Liver (tissue), 3 donors: ENCODE measurements at regions not wholly inside any gene's neighbourhood (a gene's known extent, or its start where the extent isn't known, plus 50 kb on each side); places are given as distances from the start of the nearest gene placed in this dataset.

Experiments used
- GABPA ChIP-seq, 2 donors: IDR thresholded peaks in 1 of 2; conservative IDR thresholded peaks in 1 of 2; 2 replicates each; pipeline ENCODE4 v1.6.1; 2016; ENCODE audit warnings: antibody characterized with exemption in 2 of 2, mild to moderate bottlenecking in 1 of 2, moderate library complexity in 1 of 2
- HNF4G ChIP-seq: IDR thresholded peaks from 2 replicates; pipeline ENCODE4 v1.6.1; 2016; ENCODE audit warnings: antibody characterized with exemption
- RAD21 ChIP-seq, 2 donors: IDR thresholded peaks; 2 replicates each; pipeline ENCODE4 v1.6.1; 2016; ENCODE audit warnings: antibody characterized with exemption in 2 of 2, mild to moderate bottlenecking in 2 of 2
- RXRA ChIP-seq, 2 donors: IDR thresholded peaks; 2 replicates each; pipeline ENCODE4 v1.6.1; 2017 to 2018; ENCODE audit warnings: antibody characterized with exemption in 2 of 2, mild to moderate bottlenecking in 1 of 2
- TAF1 ChIP-seq: conservative IDR thresholded peaks from 2 replicates; pipeline ENCODE4 v1.6.1; 2016; ENCODE audit warnings: antibody characterized with exemption, mild to moderate bottlenecking
- YY1 ChIP-seq: IDR thresholded peaks from 2 replicates; pipeline ENCODE4 v1.6.1; 2016; ENCODE audit warnings: antibody characterized with exemption, mild to moderate bottlenecking
- TF ChIP-seq, protein P1 (sequence below): fragments of 150-350 bp; IDR thresholded peaks from 2 replicates; pipeline ENCODE4 v1.5.1; 2017; ENCODE audit warnings: improper control_type of control experiment, low read depth, low read length; ENCODE audit not compliant: missing input control
- TF ChIP-seq, protein P2 (sequence below): IDR thresholded peaks from 2 replicates; pipeline ENCODE4 v1.6.1; 2016; ENCODE audit warnings: antibody characterized with exemption
- donor health status: healthy.
- donor health status: healthy.

DNA sequence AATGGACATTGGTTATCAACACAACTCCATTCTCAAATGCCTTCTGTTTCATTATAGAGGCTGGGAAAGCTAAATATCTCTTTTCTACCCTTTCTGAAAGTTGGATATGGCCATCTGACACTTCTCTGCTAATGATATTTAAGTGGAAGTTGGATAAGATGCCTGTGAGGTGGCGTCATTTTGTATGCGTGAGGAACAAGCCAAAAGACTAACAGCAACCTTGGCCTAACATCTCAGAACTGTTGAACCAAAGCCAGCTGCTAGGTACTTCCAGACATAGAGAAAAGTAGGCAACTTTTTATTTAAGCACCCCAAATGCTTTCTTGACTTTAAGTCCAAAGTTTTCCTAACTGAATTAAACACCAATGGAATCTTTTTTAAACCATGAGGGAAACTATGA, 708.4 kb downstream of the CD109 start:
- TF ChIP-seq, protein P1, sequence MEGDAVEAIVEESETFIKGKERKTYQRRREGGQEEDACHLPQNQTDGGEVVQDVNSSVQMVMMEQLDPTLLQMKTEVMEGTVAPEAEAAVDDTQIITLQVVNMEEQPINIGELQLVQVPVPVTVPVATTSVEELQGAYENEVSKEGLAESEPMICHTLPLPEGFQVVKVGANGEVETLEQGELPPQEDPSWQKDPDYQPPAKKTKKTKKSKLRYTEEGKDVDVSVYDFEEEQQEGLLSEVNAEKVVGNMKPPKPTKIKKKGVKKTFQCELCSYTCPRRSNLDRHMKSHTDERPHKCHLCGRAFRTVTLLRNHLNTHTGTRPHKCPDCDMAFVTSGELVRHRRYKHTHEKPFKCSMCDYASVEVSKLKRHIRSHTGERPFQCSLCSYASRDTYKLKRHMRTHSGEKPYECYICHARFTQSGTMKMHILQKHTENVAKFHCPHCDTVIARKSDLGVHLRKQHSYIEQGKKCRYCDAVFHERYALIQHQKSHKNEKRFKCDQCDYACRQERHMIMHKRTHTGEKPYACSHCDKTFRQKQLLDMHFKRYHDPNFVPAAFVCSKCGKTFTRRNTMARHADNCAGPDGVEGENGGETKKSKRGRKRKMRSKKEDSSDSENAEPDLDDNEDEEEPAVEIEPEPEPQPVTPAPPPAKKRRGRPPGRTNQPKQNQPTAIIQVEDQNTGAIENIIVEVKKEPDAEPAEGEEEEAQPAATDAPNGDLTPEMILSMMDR: no peak
- TF ChIP-seq, protein P2, sequence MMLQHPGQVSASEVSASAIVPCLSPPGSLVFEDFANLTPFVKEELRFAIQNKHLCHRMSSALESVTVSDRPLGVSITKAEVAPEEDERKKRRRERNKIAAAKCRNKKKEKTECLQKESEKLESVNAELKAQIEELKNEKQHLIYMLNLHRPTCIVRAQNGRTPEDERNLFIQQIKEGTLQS: no peak
- no peak for TF ChIP-seq HNF4G
- no peak for TF ChIP-seq GABPA (IDR thresholded peaks at IDR 0.05 in 1 of 2, conservative IDR thresholded peaks at IDR 0.05 in 1 of 2)
- no peak for TF ChIP-seq YY1
- no peak for TF ChIP-seq RXRA (IDR thresholded peaks at IDR 0.05)
- no peak for TF ChIP-seq RAD21 (IDR thresholded peaks at IDR 0.05)
- no peak for TF ChIP-seq TAF1
